AG10803 (cell line): ENCODE measurements at regions not wholly inside any gene's neighbourhood (a gene's known extent, or its start where the extent isn't known, plus 50 kb on each side); places are given as distances from the start of the nearest gene placed in this dataset.
A peak's percentile ranks its signal among the peaks of the same experiment; 100 is the strongest.

Source experiments
- DNase-seq: peaks from one replicate; pipeline ENCODE4 v3.0.0; 2010; ENCODE audit warnings: low read depth
- H3K4me3 ChIP-seq: 2 replicates; pipeline ENCODE4 v1.5.1; 2011; ENCODE audit warnings: mild to moderate bottlenecking, low read length, control low read depth
- CTCF ChIP-seq: conservative IDR thresholded peaks from 2 replicates; pipeline ENCODE4 v1.5.1; 2011; ENCODE audit warnings: mild to moderate bottlenecking, low read length, control low read depth, inconsistent platforms

GRCh38 chr3:36244728-36245127, 135.6 kb upstream of the STAC start:
- DNase-seq = peak; percentile 58
- TF ChIP-seq CTCF = no peak
- H3K4me3 ChIP-seq = no peak overlapping the region

GRCh38 chr3:36248374-36248773, 131.9 kb upstream of the STAC start:
- DNase-seq = no peak
- no peak overlapping the region for H3K4me3 ChIP-seq
- no peak for TF ChIP-seq CTCF

GRCh38 chr3:36250191-36250590, 130.1 kb upstream of the STAC start:
- DNase-seq = no peak
- no peak for TF ChIP-seq CTCF
- no peak overlapping the region for H3K4me3 ChIP-seq

DNA sequence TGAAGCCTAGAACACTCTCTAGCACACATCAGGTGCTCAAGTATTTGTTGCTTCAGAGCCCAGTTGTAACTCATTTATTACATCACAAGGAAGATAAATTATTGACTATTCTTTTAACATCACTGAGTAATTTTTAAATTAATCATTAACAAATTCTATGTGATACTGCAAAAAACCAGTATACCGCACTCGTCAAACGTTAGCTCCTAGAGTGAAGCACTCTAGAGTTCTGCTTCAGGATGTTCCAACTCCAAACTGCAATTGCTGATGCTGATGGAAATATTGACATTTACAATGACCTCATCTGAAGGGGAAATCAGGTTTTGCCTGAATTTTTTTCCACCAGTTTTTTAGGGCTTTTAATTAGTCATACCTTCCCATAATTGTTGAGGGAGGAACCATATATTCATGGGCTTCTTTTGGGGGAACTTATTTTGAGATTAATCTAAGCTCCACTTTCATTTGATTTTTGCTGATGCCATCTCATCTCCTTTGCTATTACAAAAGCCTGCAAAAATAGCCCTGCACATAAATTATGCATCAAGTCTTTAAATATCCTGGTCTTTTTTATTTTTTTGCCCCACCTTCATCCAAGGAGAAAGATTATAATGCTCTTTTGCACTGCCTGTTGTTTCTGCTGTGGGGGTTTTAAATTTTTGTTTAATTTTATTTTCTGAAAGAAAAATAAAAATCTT, 123.0 kb upstream of the STAC start:
- DNase-seq = no peak
- H3K4me3 ChIP-seq = no peak overlapping the region
- TF ChIP-seq CTCF = no peak

DNA sequence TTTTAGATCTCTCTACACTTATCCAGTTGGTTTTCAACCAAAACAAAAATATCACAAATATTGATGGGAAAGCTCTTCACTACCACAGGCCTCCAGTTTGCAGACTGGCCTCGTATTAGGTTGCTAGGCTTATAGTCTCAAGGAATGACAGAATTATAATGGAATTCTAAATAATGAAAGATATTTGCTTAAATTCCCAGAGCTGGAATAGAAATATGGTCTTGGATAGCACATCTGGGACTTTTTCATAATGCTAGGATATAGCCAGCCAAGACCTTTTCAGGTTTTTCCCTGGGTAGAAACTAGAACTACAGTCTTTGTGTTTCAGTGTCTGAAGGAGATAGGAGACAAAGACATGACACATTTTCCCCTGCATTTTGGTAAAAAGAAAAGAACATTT, 121.9 kb upstream of the STAC start:
- no peak for TF ChIP-seq CTCF
- peak; percentile 53 for DNase-seq
- H3K4me3 ChIP-seq = no peak overlapping the region

DNA sequence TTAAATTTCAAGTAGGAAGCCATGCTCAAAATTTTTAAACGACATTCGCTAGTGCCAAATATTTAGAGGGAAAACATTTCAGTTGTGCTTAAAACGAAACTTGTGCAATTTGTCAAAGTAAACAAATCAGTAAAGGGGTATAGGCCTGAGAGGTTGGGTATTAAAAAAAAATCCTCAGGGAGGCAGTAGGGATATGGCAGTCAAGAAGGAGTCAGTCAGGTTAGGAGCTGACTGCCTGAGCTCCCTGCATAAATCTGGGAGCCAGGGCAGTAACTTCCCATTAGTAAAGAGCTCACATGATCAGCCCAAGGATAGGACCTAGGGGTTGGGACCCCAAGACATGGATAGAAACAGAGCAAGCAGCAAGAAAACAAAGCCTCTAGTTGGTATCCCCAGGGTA, 120.7 kb upstream of the STAC start:
- no peak overlapping the region for H3K4me3 ChIP-seq
- TF ChIP-seq CTCF = no peak
- no peak for DNase-seq

DNA sequence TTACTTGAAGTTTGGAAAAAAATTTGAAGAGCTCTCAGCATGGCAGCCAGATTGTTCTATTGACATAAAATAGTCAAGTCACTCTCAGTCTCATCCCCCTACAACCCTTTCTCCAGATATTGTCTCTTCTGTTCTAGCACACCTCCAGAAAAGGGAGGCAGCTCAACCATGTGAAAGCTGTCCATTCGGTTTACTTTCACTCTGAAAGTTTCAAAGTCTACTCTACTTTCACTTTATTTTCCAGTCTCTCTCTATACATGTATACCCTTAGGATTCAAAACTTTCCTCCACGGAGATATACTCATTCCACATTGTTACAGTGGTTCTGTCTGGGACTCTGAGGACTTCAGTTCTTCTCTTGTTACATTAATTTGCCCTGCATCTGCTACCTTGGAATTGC, 111.0 kb upstream of the STAC start:
- no peak for DNase-seq
- no peak for TF ChIP-seq CTCF
- H3K4me3 ChIP-seq = no peak overlapping the region
